Stimulated activated CD4-positive, alpha-beta T cell treated with anti-CD3 and anti-CD28 coated beads, Interleukin-1b, Interleukin-23, amount 100 ng/mL, for 48 hours (primary cell): ENCODE measurements at regions not wholly inside any gene's neighbourhood (a gene's known extent, or its start where the extent isn't known, plus 50 kb on each side); places are given as distances from the start of the nearest gene placed in this dataset.

Source experiments
- DNase-seq: peaks from one replicate; pipeline ENCODE4 v3.0.0-alpha.2; 2020

DNA sequence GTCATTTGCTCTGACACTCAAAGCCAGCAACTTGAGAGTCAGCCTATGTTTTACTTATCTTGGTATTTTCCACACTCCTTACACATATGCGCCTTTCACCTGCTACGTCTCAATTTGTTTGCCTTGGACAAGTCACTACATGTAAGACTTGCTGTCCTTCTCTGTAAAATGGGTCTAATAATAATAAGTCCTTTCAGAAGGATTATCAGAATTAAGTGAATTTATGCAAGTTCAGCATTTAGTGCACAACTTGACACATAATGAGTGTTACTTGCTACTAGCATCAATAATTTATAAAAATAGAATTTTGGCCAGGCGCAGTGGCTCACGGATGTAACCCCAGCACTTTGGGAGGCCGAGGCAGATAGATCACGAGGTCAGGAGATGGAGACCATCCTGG lies 71.1 kb upstream of the UBL3 start:
- DNase-seq, result no peak

GRCh38 chr13:29920025-29920643 lies 69.7 kb upstream of the UBL3 start:
- DNase-seq, result no peak

- no peak for DNase-seq
Observed at GRCh38 chr13:29918845-29919244, 68.4 kb upstream of the UBL3 start.

DNA sequence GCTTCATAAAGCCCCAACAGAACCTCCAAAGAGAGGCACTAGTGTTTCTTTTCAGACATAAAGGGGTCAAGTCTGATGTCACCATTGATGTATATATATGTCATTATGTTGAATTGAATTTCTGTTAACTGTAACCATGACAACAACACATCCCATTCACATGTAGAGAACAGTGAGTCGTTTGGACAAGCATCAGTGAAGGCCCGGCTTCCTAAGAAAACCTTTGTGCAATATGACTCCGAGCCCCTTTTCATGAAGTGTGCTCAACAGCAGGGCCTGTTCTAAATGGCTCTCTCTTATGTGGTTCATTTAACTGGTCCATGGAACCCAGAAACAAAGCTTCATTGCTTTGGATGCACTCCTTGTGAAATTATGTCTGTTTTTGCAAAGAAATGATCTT lies 67.2 kb upstream of the UBL3 start:
- DNase-seq, result no peak

DNA sequence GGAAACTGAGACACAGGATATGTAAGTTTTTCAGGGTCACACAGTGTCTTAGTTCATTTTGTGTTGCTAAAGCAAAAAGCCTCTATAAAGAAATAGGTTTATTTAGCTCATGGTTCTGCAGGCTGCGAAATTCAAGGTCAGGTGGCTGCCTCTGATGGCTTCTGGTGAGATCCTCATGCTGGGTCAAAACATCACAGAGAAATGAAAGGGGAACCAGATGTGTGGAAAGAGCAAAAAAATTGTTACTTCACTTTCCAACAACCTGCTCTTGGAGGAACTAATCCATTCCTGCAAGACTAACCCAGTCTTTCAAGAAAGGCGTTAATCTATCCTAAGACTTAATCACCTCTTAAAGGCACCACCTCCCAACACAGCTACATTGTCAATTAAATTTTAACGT lies 64.2 kb upstream of the UBL3 start:
- DNase-seq, result no peak

DNA sequence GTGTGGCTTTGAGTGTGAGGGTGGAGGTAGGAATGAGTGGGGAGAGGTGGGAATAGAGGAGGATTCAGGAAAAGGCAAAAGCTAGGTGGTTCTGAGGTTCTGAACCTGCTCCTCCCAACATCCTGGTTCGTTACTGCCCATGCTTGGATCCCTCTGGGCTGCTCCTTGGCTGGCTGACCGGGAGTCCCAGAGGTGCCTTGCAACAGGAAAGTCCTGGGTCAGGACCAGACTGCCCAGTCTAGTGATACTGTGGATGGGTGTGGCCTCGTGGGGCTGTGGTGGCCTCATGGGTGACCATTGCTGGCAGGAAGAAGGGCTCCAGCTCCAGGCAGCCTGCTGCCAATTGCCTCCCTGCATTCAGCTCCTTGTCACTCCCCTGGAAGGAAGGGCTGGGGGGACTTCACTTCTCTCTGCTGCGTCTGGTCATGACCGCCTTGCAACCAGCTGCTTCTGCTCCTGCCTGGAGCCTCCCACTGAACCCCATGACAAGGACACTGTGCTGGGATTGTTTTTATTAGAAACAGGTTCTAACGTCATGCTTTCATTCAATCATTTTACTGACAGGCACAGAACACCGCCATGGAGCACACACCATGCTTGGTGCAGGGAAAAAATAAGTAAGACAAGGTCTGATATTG lies 61.5 kb upstream of the UBL3 start:
- no peak for DNase-seq

DNA sequence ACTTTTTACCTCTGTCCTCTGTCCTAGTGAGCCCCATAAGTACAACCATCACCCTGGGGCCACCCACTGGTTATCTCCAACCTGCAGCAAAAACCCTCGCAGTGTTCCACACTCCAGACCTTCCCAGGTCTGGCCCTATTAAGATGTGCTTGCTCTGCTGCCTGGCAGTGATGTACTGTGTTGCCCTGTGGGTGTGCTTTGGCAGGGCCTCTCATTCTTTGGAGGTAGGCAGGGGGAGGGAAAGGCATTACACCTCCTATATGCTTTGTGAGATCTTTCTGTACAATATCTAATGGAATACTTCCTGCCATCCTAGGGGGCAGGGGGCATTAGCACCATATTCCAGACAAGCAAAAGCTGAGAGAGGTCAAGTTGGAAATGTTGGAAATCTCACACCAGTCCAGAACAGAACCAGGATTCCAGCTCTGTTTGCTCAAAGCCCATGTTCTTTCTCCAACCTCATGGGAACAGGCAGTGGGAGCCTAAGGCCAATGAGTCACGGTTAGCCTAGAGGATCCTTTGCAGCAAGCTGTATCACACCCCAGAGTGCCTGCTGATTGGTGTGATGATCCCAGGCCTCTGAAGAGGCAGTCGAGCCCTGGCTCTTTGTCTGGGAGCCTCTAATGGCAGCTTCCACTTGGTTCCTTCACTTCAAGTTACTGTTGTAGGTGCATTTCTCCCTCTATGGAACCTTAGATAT lies 59.7 kb upstream of the UBL3 start:
- no peak for DNase-seq

GRCh38 chr13:29909081-29909730 lies 58.8 kb upstream of the UBL3 start:
- DNase-seq, result no peak

- DNase-seq, result no peak
Observed at GRCh38 chr13:29908416-29909080, 58.1 kb upstream of the UBL3 start.

GRCh38 chr13:29907670-29908069 lies 57.3 kb upstream of the UBL3 start:
- DNase-seq, result no peak

DNA sequence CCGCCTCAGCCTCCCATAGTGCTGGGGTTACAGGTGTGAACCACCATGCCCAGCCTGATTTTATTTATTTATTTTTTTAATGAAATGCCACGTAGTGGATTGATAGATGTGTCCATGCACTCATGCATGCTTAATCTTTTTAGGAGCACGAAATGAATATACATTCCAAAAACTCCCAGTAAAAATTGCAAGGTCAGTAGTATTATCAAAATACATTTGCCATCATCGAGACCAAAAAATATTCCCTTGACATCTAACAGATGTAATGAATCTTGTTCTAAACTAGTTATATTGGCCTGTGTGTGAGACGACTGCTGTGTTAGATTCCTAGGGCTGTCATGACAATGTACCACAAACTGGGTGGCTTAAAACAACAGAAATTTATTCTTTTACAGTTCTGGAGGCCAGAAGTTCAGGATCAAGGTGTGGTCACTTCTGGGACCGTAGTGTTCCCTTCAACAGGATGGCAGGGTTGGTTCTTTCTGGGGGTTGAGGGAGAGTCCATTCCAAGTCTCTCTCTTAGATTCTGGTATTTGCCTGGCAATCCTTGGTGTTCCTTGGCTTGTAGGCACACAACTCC lies 56.1 kb upstream of the UBL3 start:
- DNase-seq, result no peak

- no peak for DNase-seq
Observed at GRCh38 chr13:29905845-29906244, 55.4 kb upstream of the UBL3 start.

GRCh38 chr13:29903996-29904395 lies 53.6 kb upstream of the UBL3 start:
- no peak for DNase-seq

GRCh38 chr13:29903543-29903942 lies 53.1 kb upstream of the UBL3 start:
- DNase-seq, result no peak

GRCh38 chr13:29902632-29903305 lies 52.4 kb upstream of the UBL3 start:
- DNase-seq, result no peak

DNA sequence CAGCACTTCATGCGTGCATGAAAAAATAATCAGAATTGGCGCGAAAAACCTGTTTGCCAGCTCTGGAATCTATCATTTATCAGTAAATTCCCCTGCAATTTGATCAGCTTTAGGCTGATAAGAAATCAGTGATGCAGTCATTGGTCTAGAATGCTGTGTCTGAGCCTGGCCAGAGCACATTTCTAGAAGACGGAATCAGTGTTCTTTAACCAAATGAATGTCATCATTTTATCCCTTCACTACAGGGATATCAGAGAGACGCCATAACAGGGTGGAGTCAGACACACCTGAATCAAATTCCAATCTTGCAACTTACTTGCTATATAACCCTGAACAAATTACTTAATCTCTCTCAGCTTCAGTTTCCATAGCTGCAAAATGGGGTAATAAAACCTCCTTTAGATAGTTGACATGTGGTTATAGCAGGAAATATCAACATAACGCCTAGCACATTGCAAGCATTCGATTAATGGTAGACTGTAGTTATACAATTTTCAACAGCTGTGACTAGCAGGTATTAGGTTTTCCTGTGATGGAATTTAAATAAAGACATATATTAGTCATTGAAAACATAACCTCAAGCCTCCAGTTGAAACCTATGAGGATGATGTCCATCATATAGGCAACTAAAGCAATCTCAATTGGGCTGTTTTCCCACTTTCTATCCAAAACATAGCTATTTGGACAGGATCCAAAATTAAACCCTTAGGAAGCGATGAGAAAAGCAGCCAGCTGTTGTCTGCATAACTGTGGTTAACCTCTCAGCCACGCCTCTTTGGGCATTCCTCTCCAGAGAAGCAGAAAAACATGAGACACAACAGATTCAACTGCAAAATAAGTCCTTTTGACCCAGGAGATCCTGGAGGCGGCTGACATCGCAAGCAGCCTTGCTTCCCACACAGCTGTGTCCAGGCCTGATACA lies 51.6 kb upstream of the UBL3 start:
- no peak for DNase-seq
